ENCODE measurements at regions not wholly inside any gene's neighbourhood (a gene's known extent, or its start where the extent isn't known, plus 50 kb on each side); places are given as distances from the start of the nearest gene placed in this dataset.

DNA sequence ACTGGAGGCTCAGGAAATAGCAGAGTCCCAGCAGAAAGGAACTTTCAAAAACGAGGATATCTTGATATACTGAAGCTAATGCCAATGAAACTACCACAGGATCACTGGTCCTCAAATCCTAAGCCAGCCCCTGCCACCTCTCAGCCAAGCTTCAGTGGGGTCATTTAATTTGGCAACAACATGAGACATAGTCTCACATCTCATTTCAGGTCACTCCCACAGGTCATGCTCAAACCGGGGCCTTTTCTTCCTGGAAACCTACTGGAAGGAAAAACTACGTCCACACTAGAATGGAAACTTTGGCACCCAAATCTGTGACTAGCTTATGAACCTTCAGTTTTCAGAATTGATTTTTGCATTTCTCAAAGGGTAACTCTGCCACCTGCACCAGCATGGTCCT is 61.9 kb upstream of the CYP2D6 start:
- TF ChIP-seq, protein P1, sequence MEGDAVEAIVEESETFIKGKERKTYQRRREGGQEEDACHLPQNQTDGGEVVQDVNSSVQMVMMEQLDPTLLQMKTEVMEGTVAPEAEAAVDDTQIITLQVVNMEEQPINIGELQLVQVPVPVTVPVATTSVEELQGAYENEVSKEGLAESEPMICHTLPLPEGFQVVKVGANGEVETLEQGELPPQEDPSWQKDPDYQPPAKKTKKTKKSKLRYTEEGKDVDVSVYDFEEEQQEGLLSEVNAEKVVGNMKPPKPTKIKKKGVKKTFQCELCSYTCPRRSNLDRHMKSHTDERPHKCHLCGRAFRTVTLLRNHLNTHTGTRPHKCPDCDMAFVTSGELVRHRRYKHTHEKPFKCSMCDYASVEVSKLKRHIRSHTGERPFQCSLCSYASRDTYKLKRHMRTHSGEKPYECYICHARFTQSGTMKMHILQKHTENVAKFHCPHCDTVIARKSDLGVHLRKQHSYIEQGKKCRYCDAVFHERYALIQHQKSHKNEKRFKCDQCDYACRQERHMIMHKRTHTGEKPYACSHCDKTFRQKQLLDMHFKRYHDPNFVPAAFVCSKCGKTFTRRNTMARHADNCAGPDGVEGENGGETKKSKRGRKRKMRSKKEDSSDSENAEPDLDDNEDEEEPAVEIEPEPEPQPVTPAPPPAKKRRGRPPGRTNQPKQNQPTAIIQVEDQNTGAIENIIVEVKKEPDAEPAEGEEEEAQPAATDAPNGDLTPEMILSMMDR (conservative IDR thresholded peaks at IDR 0.05; ENCODE audit: low read depth, low read length) = no peak
- TF ChIP-seq EZH2 (IDR thresholded peaks at IDR 0.05; ENCODE audit: borderline replicate concordance, low read depth, low read length, poor library complexity, severe bottlenecking) = no peak
